ENCODE measurements at regions not wholly inside any gene's neighbourhood (a gene's known extent, or its start where the extent isn't known, plus 50 kb on each side); places are given as distances from the start of the nearest gene placed in this dataset.

DNA sequence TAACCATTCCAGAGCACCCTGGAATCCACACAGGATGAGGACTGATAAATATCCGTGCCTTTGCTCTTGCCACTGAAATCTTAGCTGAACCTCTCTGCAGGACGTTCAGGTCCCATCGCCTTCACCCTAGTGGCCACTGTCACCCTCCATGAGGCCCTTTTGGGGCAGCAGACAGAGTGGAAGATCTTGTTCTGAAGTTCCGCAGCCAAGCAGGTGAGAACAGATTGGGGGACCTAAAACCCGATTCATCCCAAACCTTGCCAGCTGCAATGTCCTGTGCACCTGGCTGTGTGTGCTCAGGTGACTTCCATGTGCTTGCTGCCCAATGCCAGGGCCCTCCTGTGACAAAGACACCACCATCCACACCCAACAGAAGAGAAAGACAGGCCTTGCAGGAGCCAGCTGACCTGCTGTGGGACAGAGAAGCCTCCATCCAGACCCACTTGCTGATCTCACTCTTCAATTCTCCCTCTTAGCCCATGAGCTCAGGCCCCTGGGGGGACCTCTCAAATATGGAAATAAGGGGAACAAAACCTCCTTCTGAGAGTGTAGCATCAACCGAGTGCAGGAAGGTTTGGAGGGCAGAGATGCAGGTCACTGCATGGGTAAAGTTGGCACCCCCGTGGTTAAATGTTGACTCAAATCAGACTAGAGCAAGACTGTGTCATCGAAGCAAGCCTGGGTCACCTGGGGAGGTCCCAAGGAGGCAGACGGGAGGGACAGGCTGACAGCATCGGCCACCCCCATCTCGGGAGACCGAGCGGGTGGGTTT is 308.7 kb upstream of the DIO3 start:
- TF ChIP-seq POLR2A (IDR thresholded peaks at IDR 0.05; ENCODE audit: low read depth) (no peak), CTCF (IDR thresholded peaks at IDR 0.05) (no peak)
